ENCODE measurements at regions not wholly inside any gene's neighbourhood (a gene's known extent, or its start where the extent isn't known, plus 50 kb on each side); places are given as distances from the start of the nearest gene placed in this dataset.

DNA sequence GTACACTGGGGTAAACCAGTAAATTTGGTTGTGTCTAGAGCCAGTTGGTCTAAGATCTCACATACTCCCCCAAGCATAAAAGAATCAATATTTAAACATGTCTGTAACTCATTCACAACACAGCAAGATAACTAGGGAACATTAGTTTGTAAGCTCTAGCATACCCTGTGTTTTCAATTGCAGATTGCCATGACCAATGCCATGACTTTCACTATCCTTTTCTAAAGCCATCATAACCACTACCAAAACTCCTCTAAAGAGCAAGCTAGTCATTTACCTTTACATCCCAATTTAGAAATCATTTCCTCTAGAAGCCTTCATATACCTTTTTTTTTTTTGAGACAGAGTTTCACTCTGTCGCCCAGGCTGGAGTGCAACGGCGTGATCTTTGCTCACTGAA is 56.5 kb upstream of the PLA2G4A start:
- Histone ChIP-seq H3K9me3 (ENCODE audit: insufficient read depth in 2 of 2, low read depth in 1 of 2, low read length in 1 of 2) (no peaks in the 10 kb centered on the region), H3K18ac (ENCODE audit: extremely low read depth, low read length) (no peak overlapping the region), H3K23me2 (ENCODE audit: low read depth, low read length) (no peaks in the 10 kb centered on the region), H4K20me1 (replicated peaks in 1 of 2; ENCODE audit: control insufficient read depth in 1 of 2, insufficient read depth in 2 of 2, low read length in 2 of 2) (no peaks in the 10 kb centered on the region), H3K4ac (replicated peaks; ENCODE audit: insufficient read length, low read depth, low read length) (no peak overlapping the region), H2AK5ac (ENCODE audit: low read depth, low read length) (no peak overlapping the region), H3K56ac (replicated peaks; ENCODE audit: insufficient read length, low read depth, low read length) (no peak overlapping the region), H3K4me3 (ENCODE audit: extremely low read depth in 1 of 4, insufficient read depth in 2 of 4, low read depth in 3 of 4, low read length in 4 of 4) (no peak overlapping the region), H3K79me1 (ENCODE audit: low read depth, low read length) (no peaks in the 10 kb centered on the region), H2BK20ac (ENCODE audit: low read length) (no peak overlapping the region), H3K23ac (ENCODE audit: insufficient read length) (no peak overlapping the region), H2BK5ac (ENCODE audit: low read depth, low read length) (no peak overlapping the region), H3K9ac (replicated peaks in 1 of 4; ENCODE audit: extremely low read depth in 1 of 4, low read depth in 3 of 4, low read length in 3 of 4) (no peak overlapping the region), H4K8ac (ENCODE audit: extremely low read depth, insufficient read depth, low read length) (no peak overlapping the region), H3K4me2 (ENCODE audit: insufficient read depth in 1 of 2, low read depth in 2 of 2, low read length in 2 of 2) (no peak overlapping the region), H4K5ac (ENCODE audit: insufficient read length, low read depth, low read length) (no peak overlapping the region), H3K79me2 (ENCODE audit: control insufficient read depth in 1 of 2, insufficient read depth in 2 of 2, low read length in 2 of 2) (no peaks in the 10 kb centered on the region), H2AFZ (ENCODE audit: low read length) (no peak overlapping the region), H2BK12ac (ENCODE audit: low read depth, low read length) (no peak overlapping the region), H3K27ac (ENCODE audit: low read depth, low read length) (no peak overlapping the region), H2BK120ac (replicated peaks; ENCODE audit: low read depth, low read length) (no peak overlapping the region), H3K4me1 (replicated peaks in 1 of 4; ENCODE audit: control insufficient read depth in 3 of 4, insufficient read depth in 4 of 4, low read length in 3 of 4) (no peaks in the 10 kb centered on the region), H4K91ac (replicated peaks; ENCODE audit: insufficient read length, low read length) (no peak overlapping the region), H2BK15ac (ENCODE audit: low read length) (no peak overlapping the region), H3K14ac (ENCODE audit: insufficient read length) (no peak overlapping the region), H3K36me3 (ENCODE audit: control insufficient read depth in 2 of 4, insufficient read depth in 4 of 4, low read length in 3 of 4) (no peaks in the 10 kb centered on the region), H3K27me3 (replicated peaks in 1 of 4; ENCODE audit: control insufficient read depth in 3 of 4, extremely low read depth in 1 of 4, insufficient read depth in 3 of 4, low read length in 3 of 4) (no peaks in the 10 kb centered on the region)
- no peak for DNase-seq (ENCODE audit: low read depth in 1 of 2, low spot score in 2 of 2)
- 100% methylated on average over 2 of the region's 3 CpGs; no CpG with 5 or more reads in 1 of the 2 experiments for whole genome bisulfite sequencing, 2 experiments (ENCODE audit: extremely low coverage in 1 of 2, insufficient coverage in 1 of 2, insufficient read length in 1 of 2, insufficient replicate concordance in 2 of 2, low coverage in 1 of 2, low lambda C conversion rate in 2 of 2, missing lambda C conversion rate in 1 of 2)
- no peak for TF ChIP-seq SP1 (IDR thresholded peaks at IDR 0.05; ENCODE audit: low read depth, low read length)
- TF ChIP-seq, protein P1, sequence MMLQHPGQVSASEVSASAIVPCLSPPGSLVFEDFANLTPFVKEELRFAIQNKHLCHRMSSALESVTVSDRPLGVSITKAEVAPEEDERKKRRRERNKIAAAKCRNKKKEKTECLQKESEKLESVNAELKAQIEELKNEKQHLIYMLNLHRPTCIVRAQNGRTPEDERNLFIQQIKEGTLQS (IDR thresholded peaks at IDR 0.05; ENCODE audit: insufficient read depth, low read depth, low read length) = no peak
- TF ChIP-seq CTBP2 (IDR thresholded peaks at IDR 0.05; ENCODE audit: borderline replicate concordance, insufficient read depth, insufficient read length, low read length) = no peak
- TF ChIP-seq, protein P2, sequence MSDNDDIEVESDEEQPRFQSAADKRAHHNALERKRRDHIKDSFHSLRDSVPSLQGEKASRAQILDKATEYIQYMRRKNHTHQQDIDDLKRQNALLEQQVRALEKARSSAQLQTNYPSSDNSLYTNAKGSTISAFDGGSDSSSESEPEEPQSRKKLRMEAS (IDR thresholded peaks at IDR 0.05) = no peak
- TF ChIP-seq EGR1 (IDR thresholded peaks at IDR 0.05; ENCODE audit: borderline replicate concordance, low read depth, low read length) = no peak
- TF ChIP-seq TBP (IDR thresholded peaks at IDR 0.05; ENCODE audit: low read depth, low read length) = no peak
- TF ChIP-seq, protein P3, sequence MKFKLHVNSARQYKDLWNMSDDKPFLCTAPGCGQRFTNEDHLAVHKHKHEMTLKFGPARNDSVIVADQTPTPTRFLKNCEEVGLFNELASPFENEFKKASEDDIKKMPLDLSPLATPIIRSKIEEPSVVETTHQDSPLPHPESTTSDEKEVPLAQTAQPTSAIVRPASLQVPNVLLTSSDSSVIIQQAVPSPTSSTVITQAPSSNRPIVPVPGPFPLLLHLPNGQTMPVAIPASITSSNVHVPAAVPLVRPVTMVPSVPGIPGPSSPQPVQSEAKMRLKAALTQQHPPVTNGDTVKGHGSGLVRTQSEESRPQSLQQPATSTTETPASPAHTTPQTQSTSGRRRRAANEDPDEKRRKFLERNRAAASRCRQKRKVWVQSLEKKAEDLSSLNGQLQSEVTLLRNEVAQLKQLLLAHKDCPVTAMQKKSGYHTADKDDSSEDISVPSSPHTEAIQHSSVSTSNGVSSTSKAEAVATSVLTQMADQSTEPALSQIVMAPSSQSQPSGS (IDR thresholded peaks at IDR 0.05; ENCODE audit: low read length) = no peak
- TF ChIP-seq CREB1 (IDR thresholded peaks at IDR 0.05) = no peak
- ChIA-PET POLR2A (ENCODE audit: partially characterized antibody) (no interaction called here), CTCF (ENCODE audit: partially characterized antibody) (interaction anchor here (0.6 to 1.1 kb wide), 4 partner anchors 15 to 259 kb away, joined by 3 to 4 read pairs (median 4); no protein-coding TSS in a partner anchor)
- FAIRE-seq = no peak

Data from H1 (cell line).